NT2/D1 (cell line): ENCODE measurements at regions not wholly inside any gene's neighbourhood (a gene's known extent, or its start where the extent isn't known, plus 50 kb on each side); places are given as distances from the start of the nearest gene placed in this dataset.

Experiments used
- SUZ12 ChIP-seq: IDR thresholded peaks from 2 replicates; pipeline ENCODE4 v1.6.1; 2011; ENCODE audit not compliant: insufficient read length, insufficient read depth; ENCODE audit errors: extremely low read depth
- YY1 ChIP-seq: IDR thresholded peaks from 2 replicates; pipeline ENCODE4 v1.6.1; 2011; ENCODE audit not compliant: insufficient read length, insufficient read depth
- ZNF274 ChIP-seq: IDR thresholded peaks from 2 replicates; pipeline ENCODE4 v1.6.1; 2011; ENCODE audit warnings: mild to moderate bottlenecking, low read depth, low read length

DNA sequence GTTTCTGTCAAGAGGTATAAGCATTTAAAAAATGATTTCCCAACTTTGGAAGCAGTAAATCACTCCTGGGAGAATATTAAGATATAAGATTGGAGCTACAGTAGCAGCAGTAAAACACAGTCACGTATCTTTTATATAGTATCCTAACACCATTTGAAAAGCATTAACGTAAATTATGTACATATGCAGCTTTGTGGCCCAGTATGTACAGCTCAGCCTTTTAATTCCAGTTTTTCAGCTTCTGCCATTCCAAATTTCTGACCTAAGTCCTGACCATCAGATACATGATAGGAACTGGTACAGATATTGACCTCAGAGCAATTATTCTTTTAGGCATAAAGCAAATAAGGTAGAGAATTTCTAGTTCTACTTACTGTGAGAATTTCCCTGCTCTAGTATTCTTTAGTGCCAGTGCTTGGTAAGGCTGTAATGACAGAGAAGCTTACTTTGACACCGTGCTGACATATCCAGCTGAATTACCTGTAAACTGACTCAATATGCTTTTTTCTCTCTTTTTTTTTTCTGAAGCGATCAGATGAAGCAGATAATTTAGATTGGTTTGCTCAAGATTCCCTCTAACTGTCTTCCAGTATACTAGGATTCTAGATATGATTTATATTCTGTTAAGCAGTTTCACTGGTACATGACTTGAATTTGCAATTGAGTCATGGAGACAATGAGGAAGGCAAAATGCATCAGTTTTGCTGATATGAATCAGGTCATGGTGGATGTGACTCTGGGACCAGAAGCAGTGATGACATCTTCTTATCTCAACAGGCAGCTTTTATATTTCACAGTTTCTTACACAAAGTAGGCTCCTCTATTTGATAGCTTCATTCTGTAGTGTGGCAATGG lies 703.6 kb downstream of the SLITRK6 start:
- TF ChIP-seq ZNF274 (no peak), YY1 (no peak), SUZ12 (no peak)
